K562 (cell line): ENCODE measurements at regions not wholly inside any gene's neighbourhood (a gene's known extent, or its start where the extent isn't known, plus 50 kb on each side); places are given as distances from the start of the nearest gene placed in this dataset.

Source experiments
- BRCA1 ChIP-seq, 2 experiments: fragments of 450-650 bp in 1 of 2; sonication (generic) in 1 of 2; formaldehyde crosslinking in 1 of 2; IDR thresholded peaks; 2 replicates each; pipeline versions ENCODE4 v1.5.0 to v1.6.1; 2017 to 2020; ENCODE audit warnings: mild to moderate bottlenecking in 1 of 2, missing genetic modification reagents in 1 of 2
- CTCF ChIP-seq, 3 experiments: IDR thresholded peaks in 2 of 3; conservative IDR thresholded peaks in 1 of 3; 2 replicates each; pipeline ENCODE4 v1.5.1; 2011 to 2012; ENCODE audit warnings: low read length in 3 of 3, mild to moderate bottlenecking in 3 of 3, control low read depth in 2 of 3, improper control_type of control experiment in 1 of 3, inconsistent platforms in 1 of 3, low read depth in 1 of 3, mixed read lengths in 1 of 3, moderate library complexity in 1 of 3; ENCODE audit not compliant: insufficient read depth in 2 of 3
- HDAC6 ChIP-seq: IDR thresholded peaks from 2 replicates; pipeline ENCODE4 v1.6.1; 2012; ENCODE audit warnings: low read depth, mild to moderate bottlenecking, control low read depth, inconsistent platforms, low read length, moderate library complexity
- NR3C1 ChIP-seq: sonication (generic); formaldehyde crosslinking; IDR thresholded peaks from 2 replicates; pipeline ENCODE4 v1.8.1; 2022; ENCODE audit warnings: missing genetic modification reagents
- RAD51 ChIP-seq: fragments of 450-650 bp; IDR thresholded peaks from 2 replicates; pipeline ENCODE4 v1.7.1; 2016; ENCODE audit warnings: low read depth, mild to moderate bottlenecking, borderline replicate concordance
- SMAD3 ChIP-seq: fragments of 450-650 bp; formaldehyde crosslinking; conservative IDR thresholded peaks from 2 replicates; pipeline ENCODE4 v1.4.0; 2020; ENCODE audit warnings: mild to moderate bottlenecking
- SMARCA5 ChIP-seq: fragments of 450-650 bp; IDR thresholded peaks from 2 replicates; pipeline ENCODE4 v1.6.1; 2016
- STAT6 ChIP-seq: sonication (generic); formaldehyde crosslinking; IDR thresholded peaks from 2 replicates; pipeline ENCODE4 v1.8.1; 2023; ENCODE audit warnings: mild to moderate bottlenecking, missing genetic modification reagents
- ZBTB9 ChIP-seq: fragments of 450-650 bp; formaldehyde crosslinking; IDR thresholded peaks from 2 replicates; pipeline ENCODE4 v1.4.0; 2020; ENCODE audit warnings: mild to moderate bottlenecking, moderate library complexity
- ZNF253 ChIP-seq: fragments of 250-450 bp; sonication (Bioruptor Pico); conservative IDR thresholded peaks from 2 replicates; pipeline ENCODE4 v1.6.1; 2021; ENCODE audit warnings: mild to moderate bottlenecking
- ZNF280B ChIP-seq: fragments of 250-450 bp; sonication (Bioruptor Pico); IDR thresholded peaks from 2 replicates; pipeline ENCODE4 v1.5.1; 2021; ENCODE audit warnings: mild to moderate bottlenecking

- TF ChIP-seq ZBTB9, result no peak
- no peak for TF ChIP-seq SMARCA5
- TF ChIP-seq NR3C1, result no peak
- no peak for TF ChIP-seq SMAD3 (CRISPR knock-in tag)
- TF ChIP-seq RAD51, result no peak
- no peak for TF ChIP-seq CTCF (IDR thresholded peaks at IDR 0.05 in 2 of 3, conservative IDR thresholded peaks at IDR 0.05 in 1 of 3; ENCODE audit: insufficient read depth in 2 of 3, low read depth in 1 of 3, low read length in 3 of 3)
- no peak for TF ChIP-seq ZNF280B
- TF ChIP-seq ZNF253 (CRISPR knock-in tag), result no peak
- no peak for TF ChIP-seq HDAC6
- no peak for TF ChIP-seq STAT6 (CRISPR knock-in tag)
- TF ChIP-seq BRCA1 (IDR thresholded peaks at IDR 0.05), result no peak
- TF ChIP-seq BRCA1 (CRISPR knock-in tag; IDR thresholded peaks at IDR 0.05), result no peak
These were observed 150.0 kb upstream of the SPACA1 start for GRCh38 chr6:87897663-87898062.
